SK-N-SH treated with all-trans-retinoic acid at 6 μM for 48 hours (cell line): ENCODE measurements at regions not wholly inside any gene's neighbourhood (a gene's known extent, or its start where the extent isn't known, plus 50 kb on each side); places are given as distances from the start of the nearest gene placed in this dataset.

Source experiments
- ATAC-seq: fragments of 200-7000 bp; cut with Tn5 transposase; 3 replicates; pipeline ENCODE4 v1.9.1; 2020; ENCODE audit warnings: mild to moderate bottlenecking, moderate library complexity
- ARNTL ChIP-seq: fragments of 450-650 bp; formaldehyde crosslinking; IDR thresholded peaks from 2 replicates; pipeline ENCODE4 v1.5.0; 2020; ENCODE audit warnings: low read depth, mild to moderate bottlenecking, moderate library complexity, borderline replicate concordance
- BACH2 ChIP-seq: fragments of 250-450 bp; sonication (Bioruptor Pico); IDR thresholded peaks from 2 replicates; pipeline ENCODE4 v1.9.0; 2021; ENCODE audit warnings: mild to moderate bottlenecking, borderline replicate concordance
- CSDC2 ChIP-seq: fragments of 250-450 bp; sonication (Bioruptor Pico); IDR thresholded peaks from 2 replicates; pipeline ENCODE4 v1.5.0; 2020; ENCODE audit warnings: mild to moderate bottlenecking, moderate library complexity
- CSRNP3 ChIP-seq: fragments of 250-450 bp; sonication (Bioruptor Pico); IDR thresholded peaks from 2 replicates; pipeline ENCODE4 v1.5.1; 2021; ENCODE audit warnings: mild to moderate bottlenecking, moderate library complexity
- ESRRG ChIP-seq: fragments of 250-450 bp; sonication (Bioruptor Pico); IDR thresholded peaks from 2 replicates; pipeline ENCODE4 v1.6.1; 2021; ENCODE audit warnings: mild to moderate bottlenecking
- GLIS3 ChIP-seq: fragments of 250-450 bp; sonication (Bioruptor Pico); IDR thresholded peaks from 2 replicates; pipeline ENCODE4 v1.5.0; 2020; ENCODE audit warnings: mild to moderate bottlenecking, moderate library complexity
- OSR1 ChIP-seq: fragments of 250-450 bp; sonication (Bioruptor Pico); IDR thresholded peaks from 2 replicates; pipeline ENCODE4 v1.8.0; 2022; ENCODE audit warnings: moderate library complexity, mild to moderate bottlenecking, inconsistent platforms
- PATZ1 ChIP-seq: fragments of 250-450 bp; sonication (Bioruptor Pico); IDR thresholded peaks from 2 replicates; pipeline ENCODE4 v1.8.0; 2020; ENCODE audit warnings: mild to moderate bottlenecking, moderate library complexity, borderline replicate concordance
- PPARA ChIP-seq: fragments of 250-450 bp; sonication (Bioruptor Pico); IDR thresholded peaks from 2 replicates; pipeline ENCODE4 v1.5.0; 2020; ENCODE audit warnings: mild to moderate bottlenecking, borderline replicate concordance
- RARB ChIP-seq: fragments of 250-450 bp; sonication (Bioruptor Pico); IDR thresholded peaks from 2 replicates; pipeline ENCODE4 v1.8.0; 2021; ENCODE audit warnings: mild to moderate bottlenecking, moderate library complexity
- SNAI2 ChIP-seq: fragments of 250-450 bp; sonication (Bioruptor Pico); IDR thresholded peaks from 2 replicates; pipeline ENCODE4 v1.5.0; 2020; ENCODE audit warnings: mild to moderate bottlenecking, moderate library complexity
- TCF4 ChIP-seq: fragments of 250-450 bp; sonication (Bioruptor Pico); IDR thresholded peaks from 2 replicates; pipeline ENCODE4 v1.8.0; 2021; ENCODE audit warnings: mild to moderate bottlenecking, moderate library complexity, borderline replicate concordance
- TOX ChIP-seq: fragments of 250-450 bp; sonication (Bioruptor Pico); IDR thresholded peaks from 2 replicates; pipeline ENCODE4 v1.8.0; 2021; ENCODE audit warnings: mild to moderate bottlenecking, moderate library complexity, borderline replicate concordance
- ZFP3 ChIP-seq: fragments of 250-450 bp; sonication (Bioruptor Pico); IDR thresholded peaks from 2 replicates; pipeline ENCODE4 v1.5.0; 2020; ENCODE audit warnings: mild to moderate bottlenecking, moderate library complexity
- ZFP30 ChIP-seq: fragments of 450-650 bp; formaldehyde crosslinking; IDR thresholded peaks from 2 replicates; pipeline ENCODE4 v1.5.0; 2022; ENCODE audit warnings: mild to moderate bottlenecking, moderate library complexity
- ZNF565 ChIP-seq: fragments of 450-650 bp; formaldehyde crosslinking; conservative IDR thresholded peaks from 2 replicates; pipeline ENCODE4 v1.5.0; 2020; ENCODE audit warnings: low read depth, mild to moderate bottlenecking, moderate library complexity
- ZNF70 ChIP-seq: fragments of 450-650 bp; formaldehyde crosslinking; IDR thresholded peaks from 2 replicates; pipeline ENCODE4 v1.5.0; 2020; ENCODE audit warnings: mild to moderate bottlenecking, moderate library complexity
- ZNF8 ChIP-seq: fragments of 450-650 bp; formaldehyde crosslinking; IDR thresholded peaks from 2 replicates; pipeline ENCODE4 v1.5.0; 2020; ENCODE audit warnings: mild to moderate bottlenecking, moderate library complexity
- TF ChIP-seq, protein P1 (sequence below): fragments of 250-450 bp; sonication (Bioruptor Pico); IDR thresholded peaks from 2 replicates; pipeline ENCODE4 v1.8.0; 2021; ENCODE audit warnings: low read depth, mild to moderate bottlenecking, moderate library complexity, borderline replicate concordance
- TF ChIP-seq, protein P2 (sequence below): fragments of 250-450 bp; sonication (Bioruptor Pico); IDR thresholded peaks from 2 replicates; pipeline ENCODE4 v1.5.1; 2020; ENCODE audit warnings: low read depth, mild to moderate bottlenecking, moderate library complexity

DNA sequence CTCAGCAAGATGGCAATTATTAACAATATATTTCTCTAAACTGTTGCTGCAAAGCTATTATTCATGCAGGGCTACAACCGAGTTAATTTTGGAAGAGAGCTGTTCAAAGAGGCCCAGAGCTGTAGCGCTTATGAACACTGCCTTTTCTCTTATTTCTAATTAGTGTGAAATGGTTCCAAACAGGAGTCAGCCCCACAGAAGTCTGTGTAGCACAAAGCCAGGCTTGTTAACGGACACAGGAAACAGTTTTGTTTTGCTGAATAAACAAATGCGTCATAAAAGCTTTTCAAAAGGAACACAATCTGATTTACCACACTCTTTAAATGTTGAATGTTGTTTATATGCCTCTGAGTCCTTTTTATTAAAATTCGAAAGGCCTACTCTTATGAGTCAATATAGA is 396.5 kb downstream of the ANXA1 start:
- TF ChIP-seq OSR1 (no peak), ESRRG (CRISPR knock-in tag) (no peak), BACH2 (CRISPR knock-in tag) (no peak), ZNF70 (CRISPR knock-in tag) (no peak), ARNTL (CRISPR knock-in tag) (no peak), RARB (no peak)
- TF ChIP-seq, protein P1, sequence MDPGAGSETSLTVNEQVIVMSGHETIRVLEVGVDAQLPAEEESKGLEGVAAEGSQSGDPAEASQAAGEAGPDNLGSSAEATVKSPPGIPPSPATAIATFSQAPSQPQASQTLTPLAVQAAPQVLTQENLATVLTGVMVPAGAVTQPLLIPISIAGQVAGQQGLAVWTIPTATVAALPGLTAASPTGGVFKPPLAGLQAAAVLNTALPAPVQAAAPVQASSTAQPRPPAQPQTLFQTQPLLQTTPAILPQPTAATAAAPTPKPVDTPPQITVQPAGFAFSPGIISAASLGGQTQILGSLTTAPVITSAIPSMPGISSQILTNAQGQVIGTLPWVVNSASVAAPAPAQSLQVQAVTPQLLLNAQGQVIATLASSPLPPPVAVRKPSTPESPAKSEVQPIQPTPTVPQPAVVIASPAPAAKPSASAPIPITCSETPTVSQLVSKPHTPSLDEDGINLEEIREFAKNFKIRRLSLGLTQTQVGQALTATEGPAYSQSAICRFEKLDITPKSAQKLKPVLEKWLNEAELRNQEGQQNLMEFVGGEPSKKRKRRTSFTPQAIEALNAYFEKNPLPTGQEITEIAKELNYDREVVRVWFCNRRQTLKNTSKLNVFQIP: no peak
- TF ChIP-seq, all 23 proteins: peak for 0
- no peak for ATAC-seq

DNA sequence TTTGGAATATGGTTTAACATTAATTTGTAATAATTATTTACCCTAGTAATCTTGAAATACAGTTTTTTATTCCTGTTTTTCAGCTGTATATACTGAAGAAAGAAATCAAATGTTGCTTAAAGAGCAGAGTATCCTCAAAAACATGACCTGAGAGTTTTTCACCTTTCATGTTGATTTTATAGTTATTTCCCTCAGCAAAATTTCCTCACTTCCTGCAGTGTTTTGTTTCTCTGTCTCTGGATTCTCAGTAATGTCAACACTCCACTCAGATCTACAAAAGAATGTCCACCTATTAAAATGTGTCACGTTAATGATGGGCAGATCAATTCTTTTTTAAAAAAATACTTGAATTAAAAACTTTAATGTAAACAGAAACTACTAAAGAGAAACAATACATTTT is 398.3 kb downstream of the ANXA1 start:
- TF ChIP-seq BACH2 (CRISPR knock-in tag) (no peak), OSR1 (no peak)
- no peak for ATAC-seq

DNA sequence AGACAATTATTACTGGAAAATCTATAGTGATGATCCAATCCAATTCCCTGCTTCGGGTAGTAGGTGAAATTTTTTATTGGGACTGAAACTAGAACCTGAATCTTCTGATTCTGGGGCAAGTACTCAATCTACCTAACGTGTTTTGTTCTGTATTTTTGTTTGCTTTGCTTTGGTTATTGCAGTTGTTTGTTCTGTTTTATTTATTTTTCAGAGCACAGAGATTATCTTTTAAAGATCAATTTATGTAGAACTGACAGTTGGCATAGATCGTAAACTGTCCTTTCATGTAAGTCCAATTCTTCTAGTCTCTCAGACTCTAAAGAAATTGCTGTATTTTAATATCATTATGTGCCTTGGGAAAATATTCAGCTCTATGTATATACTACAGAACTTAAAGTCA is 401.6 kb downstream of the ANXA1 start:
- TF ChIP-seq TOX (CRISPR knock-in tag) (no peak), CSRNP3 (CRISPR knock-in tag) (no peak), PATZ1 (no peak), GLIS3 (CRISPR knock-in tag) (no peak), TCF4 (CRISPR knock-in tag) (no peak), BACH2 (CRISPR knock-in tag) (no peak), CSDC2 (CRISPR knock-in tag) (no peak), OSR1 (no peak), ARNTL (CRISPR knock-in tag) (no peak), ESRRG (CRISPR knock-in tag) (no peak), ZFP3 (CRISPR knock-in tag) (no peak), ZNF70 (CRISPR knock-in tag) (no peak), ZFP30 (no peak), ZNF565 (CRISPR knock-in tag) (no peak), SNAI2 (CRISPR knock-in tag) (no peak), PPARA (CRISPR knock-in tag) (no peak), ZNF8 (CRISPR knock-in tag) (no peak)
- TF ChIP-seq, protein P2, sequence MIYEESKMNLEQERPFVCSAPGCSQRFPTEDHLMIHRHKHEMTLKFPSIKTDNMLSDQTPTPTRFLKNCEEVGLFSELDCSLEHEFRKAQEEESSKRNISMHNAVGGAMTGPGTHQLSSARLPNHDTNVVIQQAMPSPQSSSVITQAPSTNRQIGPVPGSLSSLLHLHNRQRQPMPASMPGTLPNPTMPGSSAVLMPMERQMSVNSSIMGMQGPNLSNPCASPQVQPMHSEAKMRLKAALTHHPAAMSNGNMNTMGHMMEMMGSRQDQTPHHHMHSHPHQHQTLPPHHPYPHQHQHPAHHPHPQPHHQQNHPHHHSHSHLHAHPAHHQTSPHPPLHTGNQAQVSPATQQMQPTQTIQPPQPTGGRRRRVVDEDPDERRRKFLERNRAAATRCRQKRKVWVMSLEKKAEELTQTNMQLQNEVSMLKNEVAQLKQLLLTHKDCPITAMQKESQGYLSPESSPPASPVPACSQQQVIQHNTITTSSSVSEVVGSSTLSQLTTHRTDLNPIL: no peak
- TF ChIP-seq, protein P1: no peak
- no peak for ATAC-seq

DNA sequence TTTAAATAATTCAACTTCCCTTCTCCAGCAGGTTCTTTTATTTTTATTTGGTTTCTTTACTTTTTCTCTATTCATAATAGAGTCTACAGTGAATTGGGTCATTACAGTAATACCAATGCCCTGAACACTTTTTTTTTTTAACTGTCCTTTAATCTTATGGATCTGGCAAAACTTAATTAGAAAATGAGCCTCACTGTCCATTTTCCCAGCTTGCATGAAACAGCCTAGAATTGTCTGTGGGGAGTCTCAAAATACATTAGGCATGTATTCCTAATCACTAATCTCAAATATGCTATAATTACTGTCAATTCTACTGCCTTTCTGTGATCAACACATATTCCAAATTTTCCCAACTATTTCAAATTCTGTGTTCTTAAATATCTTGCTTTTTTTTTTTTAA is 406.8 kb downstream of the ANXA1 start:
- ATAC-seq: no peak
- TF ChIP-seq ZFP3 (CRISPR knock-in tag): no peak
- TF ChIP-seq, protein P2: no peak
- TF ChIP-seq, all 23 proteins: peak for 0
